SK-MEL-5 (cell line): ENCODE measurements at regions not wholly inside any gene's neighbourhood (a gene's known extent, or its start where the extent isn't known, plus 50 kb on each side); places are given as distances from the start of the nearest gene placed in this dataset.
"Not testable (repeated sequence)": the region's sequence is repeated elsewhere in the genome, so short reads cannot be mapped to it uniquely, and the experiment has no call there.

Experiments
- DNase-seq: peaks from one replicate; pipeline ENCODE4 v3.0.0-alpha.2; 2016; ENCODE audit warnings: low read depth, low spot score
- in situ Hi-C: cut with HindIII; loops from 2 replicates; pipeline ENCODE4 v1.10.0; 2016; ENCODE audit warnings: low sequenced_read_pairs, high pct_unique_total_duplicates, low pct_unique_long_range_greater_than_20kb

DNA sequence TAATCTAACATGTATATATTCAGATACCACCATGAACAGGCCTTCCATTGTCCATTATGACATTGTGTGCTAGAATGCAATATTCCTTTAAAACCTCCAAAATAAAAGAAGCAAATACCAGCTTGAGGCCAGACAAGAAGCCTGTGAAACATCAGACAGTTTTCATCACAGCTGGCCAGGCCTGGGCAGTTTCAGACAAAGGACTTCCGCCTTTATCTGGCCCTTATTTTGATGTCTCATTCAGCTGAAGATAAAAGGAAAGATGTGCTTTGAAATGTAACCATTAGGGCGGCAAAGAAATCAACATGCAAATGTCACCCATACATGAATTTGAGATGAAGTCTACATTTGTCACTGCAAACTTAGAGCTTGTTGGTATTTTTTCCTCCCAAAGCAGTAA lies 737.5 kb downstream of the KCNJ2 start:
- in situ Hi-C loops = no loop called here
- no peak for DNase-seq

DNA sequence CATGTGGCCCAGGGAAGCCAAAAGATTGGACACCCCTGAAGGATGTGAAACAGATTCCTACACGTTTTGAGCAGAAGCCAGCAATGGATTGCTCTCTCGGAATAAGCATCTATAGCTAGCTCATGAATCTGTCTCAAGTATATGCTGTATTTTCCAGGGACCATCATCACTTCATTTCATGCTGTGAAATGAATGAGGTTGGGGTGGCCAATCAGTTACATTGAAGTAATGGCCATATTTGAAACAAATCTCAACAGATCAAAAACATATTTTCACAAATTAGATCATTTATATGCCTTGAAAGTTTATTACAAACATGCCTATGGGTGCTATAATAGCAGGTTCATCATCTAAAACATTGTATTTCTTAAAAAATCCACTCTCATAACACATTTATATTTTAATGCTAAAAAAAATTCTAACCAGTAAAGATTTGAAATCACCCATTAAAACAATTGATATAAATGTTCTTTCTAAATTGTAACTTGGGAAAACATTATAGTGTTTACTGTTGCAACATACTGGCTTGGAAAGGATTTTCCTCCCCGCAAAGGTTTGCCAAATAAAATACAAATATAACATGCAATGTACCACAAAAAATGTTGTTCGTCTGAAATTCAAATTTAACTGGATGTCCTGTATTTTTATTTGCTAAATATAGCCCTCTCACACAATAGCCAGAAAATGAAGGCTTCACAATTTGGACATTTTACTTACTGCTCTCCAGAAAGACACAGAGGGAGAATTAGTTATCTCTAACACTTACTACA lies 743.6 kb downstream of the KCNJ2 start:
- DNase-seq = no peak
- in situ Hi-C loops = no loop called here

DNA sequence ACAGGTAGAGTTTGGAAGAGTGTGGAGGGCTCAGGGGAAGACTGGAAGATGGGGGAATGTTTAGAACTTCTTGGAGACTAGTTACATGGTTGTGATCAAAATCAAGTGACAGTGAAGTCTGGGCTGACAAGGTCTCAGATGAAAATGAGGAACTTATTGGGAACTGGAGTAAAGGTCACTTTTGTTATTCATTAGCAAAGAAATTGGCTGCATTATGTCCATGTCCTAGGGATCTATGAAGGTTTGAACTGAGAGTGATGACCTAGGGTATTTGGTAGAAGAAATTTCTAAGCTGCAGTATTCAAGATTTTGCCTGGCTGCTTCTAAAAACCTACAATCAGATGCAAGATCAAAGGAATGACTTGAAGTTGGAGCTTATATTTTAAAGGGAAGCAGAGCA lies 747.1 kb downstream of the KCNJ2 start:
- DNase-seq = no peak
- in situ Hi-C loops = no loop called here

DNA sequence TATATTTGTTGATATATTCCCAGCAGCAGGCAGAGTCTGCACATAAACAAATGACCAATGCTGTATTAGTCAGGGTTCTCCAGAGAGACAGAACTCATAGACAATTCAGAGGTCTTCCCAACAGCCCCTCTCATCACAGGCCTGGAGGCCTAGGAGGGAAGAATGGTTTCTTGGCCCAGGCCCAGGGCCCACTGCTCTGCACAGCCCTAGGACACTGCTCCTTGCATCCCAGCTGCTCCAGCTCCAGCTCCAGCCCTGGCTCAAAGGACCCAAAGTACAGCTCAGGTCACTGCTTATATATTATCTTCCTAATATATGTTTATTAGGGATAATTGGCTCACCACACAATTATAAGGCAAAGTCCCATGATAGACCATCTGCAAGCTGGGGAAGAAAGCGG lies 749.9 kb downstream of the KCNJ2 start:
- in situ Hi-C loops = no loop called here

DNA sequence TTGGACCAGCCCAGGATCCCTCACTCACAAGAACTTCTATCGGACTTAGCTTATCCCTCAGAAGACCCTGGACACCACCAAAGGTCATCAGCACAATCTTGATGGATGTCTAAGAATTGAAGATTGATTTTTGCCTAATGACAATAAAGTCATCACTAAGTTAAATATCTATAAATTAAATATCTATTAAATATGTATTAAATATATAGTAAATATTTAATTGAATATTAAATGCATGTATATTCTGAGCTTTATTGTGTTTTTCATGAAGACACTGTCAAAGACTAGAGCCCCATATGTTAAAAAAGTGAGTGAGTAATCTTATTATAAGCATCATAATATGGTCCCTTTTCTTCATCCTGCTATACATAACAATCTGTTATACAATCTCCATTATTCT lies 751.1 kb downstream of the KCNJ2 start:
- in situ Hi-C loops = no loop called here
- DNase-seq = no peak

More for the DNA sequence above, 749.9 kb downstream of the KCNJ2 start:
- no peak for DNase-seq

DNA sequence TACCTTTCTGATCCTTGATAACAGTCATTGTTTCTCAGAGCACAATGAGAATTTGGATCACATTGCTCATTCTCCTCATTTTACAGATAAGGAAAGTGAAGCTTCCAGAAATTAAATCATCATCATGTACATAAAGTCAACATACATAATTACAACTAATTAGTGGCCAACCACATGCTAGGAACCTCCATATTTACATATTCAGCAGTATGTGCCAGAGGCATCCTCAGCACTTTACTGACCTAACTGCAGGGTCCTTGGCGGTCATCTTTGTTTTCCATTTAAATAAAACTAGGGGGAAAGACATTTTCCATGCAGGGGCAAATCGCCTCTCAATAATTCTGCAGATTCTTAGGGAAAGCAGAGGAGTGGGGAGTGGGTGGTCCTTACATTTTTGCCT lies 752.9 kb downstream of the KCNJ2 start:
- in situ Hi-C loops = no loop called here
- no peak for DNase-seq

DNA sequence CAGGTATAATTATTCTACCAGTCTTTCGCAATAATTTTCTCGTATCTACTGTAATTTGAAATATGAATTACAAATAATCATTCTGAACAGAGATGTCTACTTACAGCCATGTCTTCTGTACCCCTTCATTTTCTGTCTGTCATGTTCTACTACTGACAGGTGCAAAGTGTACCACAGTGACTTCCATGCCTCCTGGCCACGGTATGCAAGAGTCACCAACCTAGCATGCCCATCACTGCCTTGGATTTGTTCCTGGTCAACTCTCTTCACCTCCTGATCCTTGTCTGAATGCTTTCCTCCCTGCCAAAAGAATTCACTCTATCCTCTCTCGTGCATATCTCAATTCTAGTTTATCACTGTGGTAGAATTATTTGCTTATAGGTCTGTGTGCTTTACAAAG lies 755.4 kb downstream of the KCNJ2 start:
- DNase-seq = no peak
- in situ Hi-C loops = no loop called here

DNA sequence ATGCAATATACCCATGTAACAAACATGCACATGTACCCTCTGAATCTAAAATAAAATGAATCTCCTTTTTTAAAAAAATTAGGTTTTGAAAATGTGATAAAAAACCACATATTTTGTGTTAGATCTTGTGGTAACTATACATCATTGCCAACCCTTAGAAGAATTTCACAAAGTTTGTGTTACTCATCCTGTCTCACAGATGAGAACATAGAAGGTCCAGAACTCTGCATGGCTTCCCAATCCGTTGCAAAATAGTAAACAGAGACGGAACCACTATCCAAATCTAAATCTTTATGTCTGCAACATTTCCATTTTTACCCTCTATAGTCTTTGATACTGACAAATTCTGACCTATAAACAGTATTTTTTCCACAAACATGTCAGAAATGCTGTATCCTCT lies 759.9 kb downstream of the KCNJ2 start:
- in situ Hi-C loops = no loop called here
- DNase-seq = no peak

DNA sequence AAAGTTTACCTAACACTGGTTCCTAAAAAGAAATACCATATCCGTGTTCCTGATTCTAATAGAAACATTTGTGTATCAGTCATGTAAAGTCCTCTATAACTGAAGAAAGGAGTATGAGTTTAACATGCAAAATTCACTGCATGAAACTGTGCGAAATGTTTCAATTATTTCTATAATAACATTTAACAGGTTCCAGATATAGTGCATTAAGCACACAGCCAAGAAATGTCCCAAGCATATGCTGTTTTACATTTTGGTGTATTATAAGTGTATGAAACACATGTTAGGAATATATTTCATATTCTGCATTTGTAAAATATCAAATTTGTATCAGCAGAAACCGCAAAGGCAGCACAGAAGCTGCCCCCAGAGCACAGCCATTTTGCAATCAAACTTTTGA lies 764.9 kb downstream of the KCNJ2 start:
- DNase-seq = no peak
- in situ Hi-C loops = no loop called here

DNA sequence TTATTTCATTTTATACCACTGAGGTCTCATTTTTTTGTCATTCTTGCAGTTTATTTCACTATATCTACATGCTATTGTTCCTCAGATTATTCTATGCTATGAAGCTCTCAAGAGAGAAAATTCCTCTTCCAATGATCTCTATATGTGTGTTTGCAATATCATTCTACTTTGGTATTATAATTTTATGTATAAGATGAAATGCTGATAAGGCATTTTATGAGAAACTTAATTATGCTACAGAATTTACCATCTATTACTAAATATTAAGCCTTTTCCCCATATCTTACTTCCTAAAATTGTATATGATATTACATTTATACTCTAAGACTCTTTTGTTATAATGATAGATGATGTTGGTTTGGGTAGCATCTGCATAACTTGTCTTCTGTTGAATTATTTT lies 765.5 kb downstream of the KCNJ2 start:
- in situ Hi-C loops = no loop called here
- no peak for DNase-seq

DNA sequence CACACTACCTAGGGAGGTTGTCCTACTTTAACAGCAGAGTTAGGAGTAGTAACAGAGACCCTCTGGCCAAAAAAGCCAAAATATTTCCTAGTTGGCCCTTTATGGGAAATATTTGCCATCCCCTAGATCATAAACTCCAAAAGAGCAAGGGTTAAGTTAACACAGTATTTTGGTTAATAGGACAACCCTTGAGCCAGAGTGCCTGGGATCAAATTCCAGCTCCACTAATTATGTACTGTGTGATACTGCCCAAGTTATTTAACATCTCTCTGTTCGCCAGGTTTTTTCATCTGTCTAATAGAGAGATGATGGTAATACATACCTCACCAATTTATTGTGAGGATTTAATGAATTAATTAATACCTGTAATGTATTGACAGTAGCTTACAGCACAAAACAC lies 767.4 kb downstream of the KCNJ2 start:
- no peak for DNase-seq
- in situ Hi-C loops = no loop called here

DNA sequence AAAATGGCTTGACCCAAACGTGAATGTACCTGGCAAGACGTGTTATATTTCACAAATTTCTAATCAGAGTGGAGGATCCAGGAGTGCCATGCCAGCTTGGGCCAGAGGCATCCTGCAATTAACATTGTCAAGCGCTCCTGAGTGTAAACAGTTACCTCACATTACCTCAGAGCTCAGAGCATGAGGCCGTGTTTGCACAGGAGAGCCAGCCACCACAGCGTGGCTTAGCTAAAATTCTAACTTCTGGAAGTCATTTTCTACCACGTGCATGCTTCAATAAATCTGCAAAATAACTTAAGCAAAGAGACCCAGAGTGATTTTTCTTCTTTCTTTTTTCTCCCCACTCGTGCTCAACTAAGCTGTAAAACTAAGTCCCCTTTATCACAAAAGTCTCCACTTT lies 769.0 kb downstream of the KCNJ2 start:
- in situ Hi-C loops = no loop called here
- DNase-seq = no peak

DNA sequence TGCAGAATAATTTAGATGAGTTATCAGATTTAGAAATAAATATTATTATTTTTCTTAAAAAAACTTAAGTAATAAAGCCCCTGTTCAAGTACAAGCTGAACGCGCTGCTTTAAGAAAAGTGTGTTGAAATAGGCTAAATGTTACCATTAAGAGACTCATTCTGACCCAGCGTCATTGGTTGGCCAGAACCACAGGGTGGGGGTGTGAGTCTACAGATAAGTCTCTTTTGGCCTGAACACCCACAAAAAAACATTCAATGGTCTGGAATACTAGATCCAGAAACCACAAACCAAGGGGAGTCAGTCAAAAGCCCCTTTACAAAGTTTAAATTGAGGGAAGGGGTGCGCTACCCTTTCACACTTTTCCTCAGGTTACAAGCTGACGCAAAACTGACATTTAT lies 776.1 kb downstream of the KCNJ2 start:
- peak; percentile 33 for DNase-seq

DNA sequence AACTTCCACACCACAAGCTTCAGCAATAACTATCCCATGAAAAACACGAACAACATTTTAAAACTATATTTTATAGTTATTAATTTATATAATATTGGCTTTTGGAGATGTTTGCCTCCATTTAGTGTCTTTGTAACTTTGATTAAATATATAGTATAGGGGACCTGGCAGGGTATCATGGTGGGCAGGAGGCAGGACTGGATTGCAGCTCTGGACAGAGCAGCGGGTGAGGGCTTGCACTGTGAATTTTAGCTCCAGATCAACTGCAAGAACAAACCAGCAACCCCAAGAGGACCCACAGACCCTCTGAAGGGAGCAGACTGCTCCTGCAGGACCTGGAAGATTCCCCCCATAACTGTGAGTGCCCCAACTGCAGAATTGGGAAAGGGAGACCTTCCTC lies 777.9 kb downstream of the KCNJ2 start:
- in situ Hi-C loops = no loop called here

More for the DNA sequence above, 776.1 kb downstream of the KCNJ2 start:
- in situ Hi-C loops = no loop called here

DNA sequence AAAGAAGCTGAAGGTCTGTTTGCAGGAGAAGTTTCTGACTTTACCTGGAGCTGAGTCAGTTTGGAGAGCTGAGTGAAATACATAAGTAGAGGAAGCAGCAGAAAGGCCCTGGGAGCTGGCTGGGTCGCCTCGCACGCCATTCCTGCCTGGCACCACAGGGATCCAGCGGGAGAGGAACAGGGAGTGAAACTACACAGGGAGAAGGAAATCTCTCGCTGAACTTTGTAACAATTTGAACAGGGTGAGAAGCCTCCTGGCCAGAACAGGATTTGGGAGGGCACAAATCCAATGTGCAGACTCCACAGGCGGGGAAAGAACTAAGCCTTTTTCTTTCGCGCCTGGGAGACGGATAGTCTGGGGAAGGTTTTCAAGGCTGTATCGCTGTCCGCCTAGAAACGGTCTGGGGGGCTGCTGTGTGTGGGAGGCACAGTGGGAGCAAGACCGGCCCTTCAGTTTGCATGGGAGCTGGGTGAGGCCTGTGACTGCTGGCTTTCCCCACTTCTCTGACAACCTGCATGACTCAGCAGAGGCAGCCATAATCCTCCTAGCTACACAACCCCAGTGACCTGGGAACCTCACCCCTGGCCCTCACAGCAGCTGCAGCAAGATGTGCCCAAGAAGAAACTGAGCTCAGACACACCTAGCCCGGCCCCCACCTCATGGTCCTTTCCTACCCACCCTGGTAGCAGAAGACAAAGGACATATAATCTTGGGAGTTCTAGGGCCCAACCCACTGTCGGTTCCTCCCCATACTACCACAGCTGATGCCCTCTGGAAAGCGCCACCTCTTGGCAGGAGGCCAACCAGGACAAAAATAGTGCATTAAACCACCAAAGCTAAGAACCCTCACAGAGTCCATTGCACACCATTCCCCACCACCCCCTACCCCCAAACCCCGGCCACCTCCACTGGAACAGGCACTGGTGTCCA lies 778.6 kb downstream of the KCNJ2 start:
- DNase-seq = no peak
- in situ Hi-C loops = no loop called here

More for the DNA sequence above, 777.9 kb downstream of the KCNJ2 start:
- no peak for DNase-seq

DNA sequence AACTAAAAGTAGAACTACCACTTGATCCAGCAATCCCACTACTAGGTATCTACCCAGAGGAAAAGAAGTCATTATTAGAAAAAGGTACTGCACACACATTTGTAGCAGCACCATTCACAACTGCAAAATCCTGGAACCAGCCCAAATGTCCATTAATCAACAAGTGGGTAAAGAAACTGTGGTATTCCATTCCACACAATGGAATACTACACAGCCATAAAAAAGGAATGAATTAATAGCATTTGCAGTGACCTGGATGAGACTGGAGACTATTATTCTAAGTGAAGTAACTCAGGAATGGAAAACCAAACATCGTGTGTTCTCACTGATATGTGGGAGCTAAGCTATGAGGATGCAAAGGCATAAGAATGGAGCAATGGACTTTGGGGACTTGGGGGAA lies 783.8 kb downstream of the KCNJ2 start:
- DNase-seq, in situ Hi-C loops: not testable (repeated sequence)

DNA sequence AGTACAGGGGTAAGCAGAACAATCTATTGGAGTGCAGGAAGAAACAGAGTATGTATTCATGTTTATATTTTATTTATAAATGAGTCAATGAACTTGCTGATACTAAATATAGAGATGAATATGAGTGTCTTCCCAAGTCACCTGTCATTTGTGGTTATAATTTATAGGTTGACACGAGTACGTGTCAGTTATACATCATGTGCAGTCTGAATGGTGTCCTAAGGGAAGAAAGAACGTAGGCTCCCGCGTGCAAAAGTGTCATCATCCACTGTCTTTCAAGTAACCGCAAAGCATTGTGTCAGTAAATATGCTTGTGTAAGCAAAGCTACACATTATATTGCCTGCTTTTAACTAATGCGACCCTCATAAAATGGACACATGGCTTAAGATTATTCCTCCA lies 786.1 kb downstream of the KCNJ2 start:
- in situ Hi-C loops = no loop called here

DNA sequence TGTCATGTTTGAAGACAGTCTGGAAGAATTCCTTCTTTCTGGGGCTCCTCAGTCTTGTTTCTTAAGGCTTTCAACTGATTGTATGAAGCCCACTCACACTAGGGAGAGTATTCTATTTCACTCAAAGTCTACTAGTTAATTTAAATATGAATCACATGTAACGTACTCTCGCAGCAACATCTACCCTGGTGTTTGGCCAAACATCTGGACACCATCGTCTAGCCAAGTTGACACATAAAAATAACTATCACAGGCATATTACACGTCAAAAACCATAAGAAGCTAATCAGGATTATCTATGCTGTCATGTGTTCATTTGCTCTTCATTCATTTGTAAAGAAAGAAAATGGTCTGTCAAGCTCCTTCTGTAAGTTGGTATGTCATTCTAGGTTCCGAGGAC lies 787.4 kb downstream of the KCNJ2 start:
- DNase-seq = no peak
- in situ Hi-C loops = no loop called here

More for the DNA sequence above, 786.1 kb downstream of the KCNJ2 start:
- no peak for DNase-seq

DNA sequence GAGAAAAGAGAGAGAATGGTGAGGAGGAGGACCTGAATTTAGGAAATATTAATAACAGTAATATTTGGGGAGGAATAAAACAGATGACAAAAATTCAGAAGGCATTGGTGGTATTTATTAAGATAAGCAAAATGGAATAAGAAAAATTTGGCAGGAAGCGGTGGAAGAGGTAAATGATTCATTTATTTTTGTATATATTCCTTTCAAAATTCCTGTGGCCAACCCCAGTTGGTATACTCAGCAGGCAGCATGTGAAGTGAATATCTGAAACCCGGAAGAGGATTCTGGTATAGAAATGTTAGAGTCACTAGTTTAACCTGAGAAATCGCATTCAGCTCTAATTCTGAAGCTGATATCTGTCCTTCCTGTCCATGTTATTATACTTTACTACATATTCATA lies 792.0 kb downstream of the KCNJ2 start:
- no peak for DNase-seq
- in situ Hi-C loops = no loop called here
